HT-29 (cell line): ENCODE measurements at regions not wholly inside any gene's neighbourhood (a gene's known extent, or its start where the extent isn't known, plus 50 kb on each side); places are given as distances from the start of the nearest gene placed in this dataset.

Source experiments
- DNase-seq: peaks from one replicate; pipeline ENCODE4 v3.0.0-alpha.2; 2015; ENCODE audit warnings: low spot score

GRCh38 chr10:130812381-130813148 is 499.0 kb downstream of the TCERG1L start:
- DNase-seq, result no peak

GRCh38 chr10:130814610-130815009 is 496.9 kb downstream of the TCERG1L start:
- DNase-seq, result no peak

GRCh38 chr10:130816116-130816901 is 495.2 kb downstream of the TCERG1L start:
- no peak for DNase-seq

- DNase-seq, result no peak
These were observed 494.4 kb downstream of the TCERG1L start for GRCh38 chr10:130817046-130817624.

GRCh38 chr10:130817674-130818073 is 493.8 kb downstream of the TCERG1L start:
- DNase-seq, result no peak

- no peak for DNase-seq
These were observed 490.5 kb downstream of the TCERG1L start for GRCh38 chr10:130820880-130821482.

GRCh38 chr10:130824230-130825014 is 487.1 kb downstream of the TCERG1L start:
- no peak for DNase-seq

- no peak for DNase-seq
These were observed 477.9 kb downstream of the TCERG1L start for GRCh38 chr10:130833596-130833995.

- DNase-seq, result no peak
These were observed 477.4 kb downstream of the TCERG1L start for GRCh38 chr10:130834170-130834569.

GRCh38 chr10:130834573-130834972 is 476.9 kb downstream of the TCERG1L start:
- no peak for DNase-seq

- no peak for DNase-seq
These were observed 476.5 kb downstream of the TCERG1L start for GRCh38 chr10:130835068-130835467.

GRCh38 chr10:130836344-130836743 is 475.2 kb downstream of the TCERG1L start:
- no peak for DNase-seq

GRCh38 chr10:130843051-130843653 is 468.4 kb downstream of the TCERG1L start:
- no peak for DNase-seq

- no peak for DNase-seq
These were observed 467.2 kb downstream of the TCERG1L start for GRCh38 chr10:130844310-130844709.

GRCh38 chr10:130847170-130847569 is 464.4 kb downstream of the TCERG1L start:
- DNase-seq, result no peak

- DNase-seq, result no peak
These were observed 462.7 kb downstream of the TCERG1L start for GRCh38 chr10:130848855-130849254.

- no peak for DNase-seq
These were observed 457.4 kb downstream of the TCERG1L start for GRCh38 chr10:130854151-130854550.

- DNase-seq, result no peak
These were observed 453.8 kb downstream of the TCERG1L start for GRCh38 chr10:130857631-130858295.

GRCh38 chr10:130858626-130859025 is 452.9 kb downstream of the TCERG1L start:
- no peak for DNase-seq

GRCh38 chr10:130859427-130859826 is 452.1 kb downstream of the TCERG1L start:
- DNase-seq, result no peak
